ENCODE measurements at regions not wholly inside any gene's neighbourhood (a gene's known extent, or its start where the extent isn't known, plus 50 kb on each side); places are given as distances from the start of the nearest gene placed in this dataset.
"Not testable (repeated sequence)": the region's sequence is repeated elsewhere in the genome, so short reads cannot be mapped to it uniquely, and the experiment has no call there.

DNA sequence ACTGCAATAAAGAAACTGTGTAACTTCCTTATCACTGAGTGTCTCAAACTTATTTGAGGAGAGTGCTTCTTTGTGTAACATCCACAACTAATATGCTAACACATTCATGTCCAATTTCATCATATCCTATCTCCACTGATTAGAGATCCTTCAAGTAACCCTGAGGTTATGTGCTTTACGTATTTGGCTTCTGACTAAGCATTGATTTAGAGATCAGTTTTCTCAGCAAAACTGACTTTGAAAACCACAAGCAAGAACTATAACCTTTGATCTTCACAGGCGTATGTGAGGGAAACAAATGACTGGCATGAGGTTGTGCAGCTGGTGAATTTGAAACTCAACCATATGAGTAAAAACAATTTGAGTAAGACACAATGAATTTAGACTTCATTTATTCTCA is 4926.9 kb upstream of the OR11H1 start:
- TF ChIP-seq, protein P1, sequence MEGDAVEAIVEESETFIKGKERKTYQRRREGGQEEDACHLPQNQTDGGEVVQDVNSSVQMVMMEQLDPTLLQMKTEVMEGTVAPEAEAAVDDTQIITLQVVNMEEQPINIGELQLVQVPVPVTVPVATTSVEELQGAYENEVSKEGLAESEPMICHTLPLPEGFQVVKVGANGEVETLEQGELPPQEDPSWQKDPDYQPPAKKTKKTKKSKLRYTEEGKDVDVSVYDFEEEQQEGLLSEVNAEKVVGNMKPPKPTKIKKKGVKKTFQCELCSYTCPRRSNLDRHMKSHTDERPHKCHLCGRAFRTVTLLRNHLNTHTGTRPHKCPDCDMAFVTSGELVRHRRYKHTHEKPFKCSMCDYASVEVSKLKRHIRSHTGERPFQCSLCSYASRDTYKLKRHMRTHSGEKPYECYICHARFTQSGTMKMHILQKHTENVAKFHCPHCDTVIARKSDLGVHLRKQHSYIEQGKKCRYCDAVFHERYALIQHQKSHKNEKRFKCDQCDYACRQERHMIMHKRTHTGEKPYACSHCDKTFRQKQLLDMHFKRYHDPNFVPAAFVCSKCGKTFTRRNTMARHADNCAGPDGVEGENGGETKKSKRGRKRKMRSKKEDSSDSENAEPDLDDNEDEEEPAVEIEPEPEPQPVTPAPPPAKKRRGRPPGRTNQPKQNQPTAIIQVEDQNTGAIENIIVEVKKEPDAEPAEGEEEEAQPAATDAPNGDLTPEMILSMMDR (IDR thresholded peaks at IDR 0.05) = not testable (repeated sequence)
- not testable (repeated sequence) for TF ChIP-seq POLR2A (IDR thresholded peaks at IDR 0.05)

Measured in right lobe of liver (tissue), 4 donors.